SU-DHL-6 (cell line): ENCODE measurements at regions not wholly inside any gene's neighbourhood (a gene's known extent, or its start where the extent isn't known, plus 50 kb on each side); places are given as distances from the start of the nearest gene placed in this dataset.

Experiments used
- H2AFZ ChIP-seq: fragments of 200-600 bp; sonication (generic); 2 replicates; pipeline ENCODE4 v1.6.1; 2014; ENCODE audit warnings: low read depth, mild to moderate bottlenecking, moderate library complexity, mixed read lengths, antibody characterized with exemption, low read length; ENCODE audit not compliant: severe bottlenecking
- H3F3A ChIP-seq: fragments of 200-600 bp; shearing (Covaris generic); 2 replicates; pipeline ENCODE4 v1.6.0; 2016; ENCODE audit warnings: antibody characterized with exemption, mild to moderate bottlenecking; ENCODE audit not compliant: insufficient read depth
- H3K27ac ChIP-seq: fragments of 200-600 bp; sonication (generic); 2 replicates; pipeline ENCODE4 v1.5.1; 2016; ENCODE audit warnings: low read depth, mild to moderate bottlenecking, low read length, moderate library complexity, mixed read lengths
- H3K27me3 ChIP-seq: fragments of 200-600 bp; sonication (generic), shearing (Covaris generic); 2 replicates; pipeline ENCODE4 v1.6.0; 2014; ENCODE audit warnings: mild to moderate bottlenecking, low read length
- H3K36me3 ChIP-seq: fragments of 200-600 bp; sonication (generic); 2 replicates; pipeline ENCODE4 v1.6.1; 2014; ENCODE audit warnings: mild to moderate bottlenecking, low read length, mixed read lengths
- H3K4me2 ChIP-seq: fragments of 300-600, 200-600 bp; shearing (Covaris generic), sonication (generic); 2 replicates; pipeline ENCODE4 v1.6.0; 2014; ENCODE audit warnings: low read length, low read depth, mild to moderate bottlenecking; ENCODE audit not compliant: poor library complexity, severe bottlenecking
- H3K4me3 ChIP-seq: fragments of 200-600 bp; sonication (generic); 2 replicates; pipeline ENCODE4 v1.5.1; 2014; ENCODE audit warnings: antibody characterized with exemption, low read length, mild to moderate bottlenecking, mixed read lengths; ENCODE audit not compliant: insufficient read depth, poor library complexity, severe bottlenecking
- H3K79me2 ChIP-seq: fragments of 200-600 bp; sonication (generic); 2 replicates; pipeline ENCODE4 v1.6.1; 2014; ENCODE audit warnings: mild to moderate bottlenecking, low read length, moderate library complexity; ENCODE audit not compliant: insufficient read depth
- H3K9ac ChIP-seq: fragments of 200-600 bp; sonication (generic); 2 replicates; pipeline ENCODE4 v1.7.0; 2014; ENCODE audit warnings: mild to moderate bottlenecking, low read length
- H3K9me2 ChIP-seq: fragments of 200-600 bp; sonication (generic); replicated peaks from 2 replicates; pipeline ENCODE4 v1.6.1; 2014; ENCODE audit warnings: low read length; ENCODE audit not compliant: insufficient read depth
- H3K9me3 ChIP-seq: fragments of 200-600 bp; sonication (generic); 2 replicates; pipeline ENCODE4 v1.6.1; 2014; ENCODE audit warnings: low read length, mixed read lengths; ENCODE audit not compliant: insufficient read depth
- H4K20me1 ChIP-seq: fragments of 200-600 bp; sonication (generic); 2 replicates; pipeline ENCODE4 v1.6.1; 2014; ENCODE audit warnings: low read depth, mild to moderate bottlenecking, antibody characterized with exemption, low read length, moderate library complexity, mixed read lengths
- CTCF ChIP-seq: fragments of 200-600 bp; sonication (generic); IDR thresholded peaks from one replicate; pipeline ENCODE4 v1.5.1; 2017; ENCODE audit warnings: antibody characterized with exemption, mild to moderate bottlenecking, low read length, moderate library complexity; ENCODE audit not compliant: insufficient read depth, poor library complexity, severe bottlenecking
- EZH2phosphoT487 ChIP-seq: fragments of 200-600 bp; sonication (generic), shearing (Covaris generic); conservative IDR thresholded peaks from 2 replicates; pipeline ENCODE4 v1.6.1; 2018; ENCODE audit warnings: mild to moderate bottlenecking, antibody characterized with exemption, low read length, moderate library complexity, mixed read lengths

GRCh38 chr16:65948361-65948760, 418.1 kb upstream of the CDH5 start:
- H3K9me3 ChIP-seq, result no peaks in the 10 kb centered on the region
- H3K4me3 ChIP-seq, result no peak overlapping the region
- H3K4me2 ChIP-seq, result no peak overlapping the region
- no peak for TF ChIP-seq EZH2phosphoT487
- no peak for TF ChIP-seq CTCF
- H3K9me2 ChIP-seq, result no peaks in the 10 kb centered on the region
- no peak overlapping the region for H3K27ac ChIP-seq
- H3K36me3 ChIP-seq, result no peaks in the 10 kb centered on the region
- no peaks in the 10 kb centered on the region for H3K27me3 ChIP-seq
- no peaks in the 10 kb centered on the region for H3F3A ChIP-seq
- no peak overlapping the region for H3K9ac ChIP-seq
- H2AFZ ChIP-seq, result no peak overlapping the region
- H3K79me2 ChIP-seq, result no peaks in the 10 kb centered on the region
- H4K20me1 ChIP-seq, result no peaks in the 10 kb centered on the region

DNA sequence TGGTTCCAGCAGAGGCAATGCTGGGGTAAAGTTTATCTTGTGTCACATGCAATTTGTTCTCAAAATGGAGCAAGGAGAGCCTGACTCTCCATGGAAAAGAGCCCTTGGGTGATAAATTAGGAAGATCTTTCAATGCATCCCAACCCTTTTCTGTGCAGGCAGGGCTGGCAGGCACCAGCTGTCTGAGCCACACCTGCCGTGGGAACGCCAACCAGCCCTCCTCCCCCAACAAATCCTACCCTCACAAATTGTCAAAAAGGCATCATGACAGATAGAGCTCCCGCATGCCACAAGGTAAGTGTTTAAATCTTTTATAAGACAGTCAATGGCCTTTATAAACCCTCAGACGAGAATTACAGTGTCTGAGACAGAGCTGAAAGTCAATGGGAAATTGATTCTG, 418.5 kb upstream of the CDH5 start:
- Histone ChIP-seq H3K27ac (no peak overlapping the region), H3F3A (no peaks in the 10 kb centered on the region), H3K36me3 (no peaks in the 10 kb centered on the region), H3K9me3 (no peaks in the 10 kb centered on the region), H3K4me3 (no peak overlapping the region), H3K27me3 (no peaks in the 10 kb centered on the region), H3K9ac (no peak overlapping the region), H4K20me1 (no peaks in the 10 kb centered on the region), H3K9me2 (no peaks in the 10 kb centered on the region), H3K4me2 (no peak overlapping the region), H3K79me2 (no peaks in the 10 kb centered on the region), H2AFZ (no peak overlapping the region)
- TF ChIP-seq EZH2phosphoT487 (no peak), CTCF (no peak)

DNA sequence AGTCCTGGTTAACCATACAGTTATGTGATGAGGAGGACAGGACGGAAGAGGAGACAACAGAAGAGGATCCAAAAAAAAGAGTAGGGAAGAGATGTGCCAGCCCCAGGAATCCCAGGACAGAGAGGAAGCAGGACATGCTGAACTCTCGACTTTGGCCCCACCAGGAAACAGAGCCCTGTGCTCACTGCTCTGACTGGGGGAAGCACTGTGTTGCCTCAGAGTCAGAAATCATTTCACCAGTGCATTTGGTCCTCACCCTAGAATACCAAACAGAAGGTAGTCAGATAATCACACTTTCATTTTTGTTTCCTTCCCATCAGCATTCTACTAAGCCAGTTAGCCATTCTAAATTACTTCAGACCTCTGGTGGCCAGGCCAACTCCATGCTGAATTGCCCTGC, 421.0 kb upstream of the CDH5 start:
- H4K20me1 ChIP-seq, result no peaks in the 10 kb centered on the region
- no peaks in the 10 kb centered on the region for H3K27me3 ChIP-seq
- no peaks in the 10 kb centered on the region for H3F3A ChIP-seq
- no peak overlapping the region for H3K4me2 ChIP-seq
- H2AFZ ChIP-seq, result no peak overlapping the region
- H3K9ac ChIP-seq, result no peak overlapping the region
- no peak overlapping the region for H3K27ac ChIP-seq
- no peaks in the 10 kb centered on the region for H3K36me3 ChIP-seq
- H3K9me3 ChIP-seq, result no peaks in the 10 kb centered on the region
- no peaks in the 10 kb centered on the region; the same call in 1 of the 2 replicates for H3K9me2 ChIP-seq
- no peak overlapping the region for H3K4me3 ChIP-seq
- no peak for TF ChIP-seq CTCF
- no peak for TF ChIP-seq EZH2phosphoT487
- no peaks in the 10 kb centered on the region for H3K79me2 ChIP-seq
